ENCODE measurements at regions not wholly inside any gene's neighbourhood (a gene's known extent, or its start where the extent isn't known, plus 50 kb on each side); places are given as distances from the start of the nearest gene placed in this dataset.

GRCh38 chr2:120415728-120416509, 70.0 kb downstream of the INHBB start:
- TF ChIP-seq PATZ1 (CRISPR knock-in tag; IDR thresholded peaks at IDR 0.05; ENCODE audit: borderline replicate concordance) (no peak), ERF (CRISPR knock-in tag; IDR thresholded peaks at IDR 0.05) (no peak), SIN3A (IDR thresholded peaks at IDR 0.05; ENCODE audit: borderline replicate concordance in 2 of 2, control insufficient read depth in 1 of 2, low read depth in 2 of 2, low read length in 2 of 2) (no peak), ETV1 (tag; conservative IDR thresholded peaks at IDR 0.05; ENCODE audit: low read depth) (no peak), ZSCAN29 (IDR thresholded peaks at IDR 0.05) (no peak), HCFC1 (IDR thresholded peaks at IDR 0.05; ENCODE audit: low read depth, low read length) (no peak), CHD4 (IDR thresholded peaks at IDR 0.05; ENCODE audit: insufficient read depth, insufficient replicate concordance, low read depth, low read length, poor library complexity, severe bottlenecking) (no peak), MBD2 (IDR thresholded peaks at IDR 0.05; ENCODE audit: borderline replicate concordance, low read depth) (no peak), YY1 (IDR thresholded peaks at IDR 0.05; ENCODE audit: borderline replicate concordance in 1 of 3, control insufficient read depth in 1 of 3, extremely low read depth in 1 of 3, insufficient read depth in 3 of 3, insufficient read length in 1 of 3, insufficient replicate concordance in 2 of 3, low read depth in 1 of 3, low read length in 2 of 3) (no peak), ADNP (tag; IDR thresholded peaks at IDR 0.05) (no peak)
